ENCODE measurements at regions not wholly inside any gene's neighbourhood (a gene's known extent, or its start where the extent isn't known, plus 50 kb on each side); places are given as distances from the start of the nearest gene placed in this dataset.
A peak's percentile ranks its signal among the peaks of the same experiment; 100 is the strongest.

DNA sequence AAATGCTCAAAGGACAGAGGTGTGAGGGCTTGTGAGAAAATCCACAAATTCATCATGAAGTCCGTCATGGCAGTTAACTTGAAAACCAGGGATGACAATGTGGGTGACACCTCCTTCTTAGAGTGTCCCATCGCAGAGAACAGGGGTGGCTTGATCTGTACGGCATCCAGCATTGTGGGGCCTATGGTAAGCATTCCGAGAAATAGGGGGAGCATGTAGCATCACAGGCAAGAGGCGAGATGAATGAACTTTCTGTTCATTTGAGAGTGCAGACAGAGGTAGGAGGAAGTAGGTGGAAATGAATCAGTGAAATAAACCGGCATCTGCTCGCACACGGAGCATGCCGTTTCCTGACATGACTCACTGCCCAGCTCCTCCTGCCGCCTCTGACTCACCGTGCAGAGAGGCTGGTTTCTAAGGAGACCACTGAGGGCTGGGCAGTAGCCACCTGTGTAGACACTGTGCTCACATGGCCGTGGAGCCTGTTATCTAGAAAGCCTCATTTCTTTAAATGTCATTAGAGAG is 339.0 kb downstream of the RFC3 start:
- no peaks in the 10 kb centered on the region for H3K36me3 ChIP-seq (ENCODE audit: insufficient read depth, low read length)
- no peaks in the 10 kb centered on the region for H3K27me3 ChIP-seq (ENCODE audit: control insufficient read depth, insufficient read depth, low read length)
- no peak overlapping the region for H3K9ac ChIP-seq (ENCODE audit: low read depth, low read length)
- peaks cover 24% of the 10 kb centered on the region for H3K4me1 ChIP-seq (ENCODE audit: control insufficient read depth, insufficient read depth, low read length)
- H3K9me3 ChIP-seq (replicated peaks; ENCODE audit: low read length), result no peaks in the 10 kb centered on the region
- H3K4me3 ChIP-seq (ENCODE audit: low read length), result peak overlapping the region; percentile 45
- H3K4me2 ChIP-seq (ENCODE audit: low read length), result peak overlapping the region; percentile 77

DNA sequence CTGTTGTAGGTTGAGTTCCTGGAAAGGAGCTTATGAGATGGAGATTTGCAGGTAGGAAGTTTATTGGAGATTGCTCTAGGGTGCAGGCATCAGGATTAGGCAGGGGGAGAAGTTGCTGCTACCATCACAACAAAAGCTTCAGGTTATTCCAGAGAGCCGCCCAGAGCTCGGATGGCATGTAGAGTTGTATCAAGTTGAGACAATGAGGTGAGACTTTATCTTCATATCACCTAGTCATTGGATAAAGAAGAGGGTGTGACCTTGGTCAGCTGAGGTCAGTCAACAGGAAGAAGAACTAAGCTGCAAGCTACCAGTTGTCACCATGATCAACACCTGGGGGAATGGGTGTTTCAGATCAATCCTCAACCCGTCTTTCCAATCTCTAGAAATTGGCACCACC is 342.0 kb downstream of the RFC3 start:
- H3K4me3 ChIP-seq (ENCODE audit: low read length), result no peak overlapping the region
- H3K9me3 ChIP-seq (replicated peaks; ENCODE audit: low read length), result no peaks in the 10 kb centered on the region

GRCh38 chr13:34161931-34162543 is 344.1 kb downstream of the RFC3 start:
- Histone ChIP-seq H3K36me3 (ENCODE audit: insufficient read depth, low read length) (no peaks in the 10 kb centered on the region), H3K27me3 (ENCODE audit: control insufficient read depth, insufficient read depth, low read length) (no peaks in the 10 kb centered on the region), H3K4me2 (ENCODE audit: low read length) (peak overlapping the region; percentile 47), H3K4me1 (ENCODE audit: control insufficient read depth, insufficient read depth, low read length) (peaks cover 22% of the 10 kb centered on the region), H3K9ac (ENCODE audit: low read depth, low read length) (peak overlapping the region; percentile 47), H3K9me3 (replicated peaks; ENCODE audit: low read length) (no peaks in the 10 kb centered on the region), H3K4me3 (ENCODE audit: low read length) (no peak overlapping the region)

More for the DNA sequence above, 342.0 kb downstream of the RFC3 start:
- Histone ChIP-seq H3K9ac (ENCODE audit: low read depth, low read length) (no peak overlapping the region), H3K4me1 (ENCODE audit: control insufficient read depth, insufficient read depth, low read length) (peaks cover 33% of the 10 kb centered on the region), H3K4me2 (ENCODE audit: low read length) (no peak overlapping the region), H3K36me3 (ENCODE audit: insufficient read depth, low read length) (no peaks in the 10 kb centered on the region), H3K27me3 (ENCODE audit: control insufficient read depth, insufficient read depth, low read length) (no peaks in the 10 kb centered on the region)

DNA sequence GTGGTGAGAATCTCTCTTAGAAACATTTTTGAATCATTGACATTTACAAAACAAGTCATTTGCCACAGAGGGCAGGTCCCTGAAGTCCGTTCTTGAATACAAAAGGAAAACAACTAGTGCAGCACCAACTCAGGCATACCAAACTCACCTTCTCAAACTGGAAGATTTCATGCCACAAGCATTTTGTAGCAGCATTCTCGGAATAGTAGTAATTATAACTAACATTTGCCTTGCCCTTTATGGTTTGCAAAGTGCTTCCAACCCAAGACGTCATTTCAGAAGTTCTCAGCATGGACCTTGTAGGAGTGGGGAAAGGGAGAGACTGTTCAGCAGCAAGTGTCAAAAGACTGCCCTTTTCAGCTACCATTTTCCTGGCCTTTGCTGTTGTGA is 344.6 kb downstream of the RFC3 start:
- H3K9me3 ChIP-seq (replicated peaks; ENCODE audit: low read length), result no peaks in the 10 kb centered on the region
- peaks cover 17% of the 10 kb centered on the region for H3K4me1 ChIP-seq (ENCODE audit: control insufficient read depth, insufficient read depth, low read length)
- H3K9ac ChIP-seq (ENCODE audit: low read depth, low read length), result peak overlapping the region; percentile 45
- no peaks in the 10 kb centered on the region for H3K27me3 ChIP-seq (ENCODE audit: control insufficient read depth, insufficient read depth, low read length)
- no peak overlapping the region for H3K4me3 ChIP-seq (ENCODE audit: low read length)
- no peaks in the 10 kb centered on the region for H3K36me3 ChIP-seq (ENCODE audit: insufficient read depth, low read length)
- H3K4me2 ChIP-seq (ENCODE audit: low read length), result peak overlapping the region; percentile 47

GRCh38 chr13:34164582-34164981 is 346.6 kb downstream of the RFC3 start:
- Histone ChIP-seq H3K4me1 (ENCODE audit: control insufficient read depth, insufficient read depth, low read length) (peaks cover 15% of the 10 kb centered on the region), H3K4me3 (ENCODE audit: low read length) (no peak overlapping the region), H3K9ac (ENCODE audit: low read depth, low read length) (no peak overlapping the region), H3K36me3 (ENCODE audit: insufficient read depth, low read length) (no peaks in the 10 kb centered on the region), H3K9me3 (replicated peaks; ENCODE audit: low read length) (no peaks in the 10 kb centered on the region), H3K4me2 (ENCODE audit: low read length) (no peak overlapping the region), H3K27me3 (ENCODE audit: control insufficient read depth, insufficient read depth, low read length) (no peaks in the 10 kb centered on the region)

DNA sequence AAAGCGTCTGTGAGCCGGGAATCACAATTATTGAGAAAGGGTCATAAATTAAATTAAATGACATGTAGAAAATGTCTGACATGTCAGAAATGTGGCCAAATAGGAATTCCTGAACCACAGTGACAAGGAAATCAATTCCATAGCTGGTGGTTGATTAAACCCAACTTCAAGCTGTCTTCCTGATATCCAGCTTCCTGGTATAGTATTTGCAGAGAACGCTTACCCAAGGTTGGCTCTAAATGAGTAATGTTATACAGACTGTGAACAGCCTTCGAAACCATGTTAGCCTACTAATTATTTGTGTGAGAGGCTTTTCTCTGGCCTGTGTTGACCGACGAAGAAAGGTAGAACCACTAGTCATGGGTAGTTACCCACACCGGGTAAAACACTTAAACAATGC is 347.2 kb downstream of the RFC3 start:
- H3K27me3 ChIP-seq (ENCODE audit: control insufficient read depth, insufficient read depth, low read length), result no peaks in the 10 kb centered on the region
- H3K36me3 ChIP-seq (ENCODE audit: insufficient read depth, low read length), result no peaks in the 10 kb centered on the region
- no peak overlapping the region for H3K9ac ChIP-seq (ENCODE audit: low read depth, low read length)
- H3K4me3 ChIP-seq (ENCODE audit: low read length), result no peak overlapping the region
- no peak overlapping the region for H3K4me2 ChIP-seq (ENCODE audit: low read length)
- no peaks in the 10 kb centered on the region for H3K9me3 ChIP-seq (replicated peaks; ENCODE audit: low read length)
- H3K4me1 ChIP-seq (ENCODE audit: control insufficient read depth, insufficient read depth, low read length), result peaks cover 15% of the 10 kb centered on the region

DNA sequence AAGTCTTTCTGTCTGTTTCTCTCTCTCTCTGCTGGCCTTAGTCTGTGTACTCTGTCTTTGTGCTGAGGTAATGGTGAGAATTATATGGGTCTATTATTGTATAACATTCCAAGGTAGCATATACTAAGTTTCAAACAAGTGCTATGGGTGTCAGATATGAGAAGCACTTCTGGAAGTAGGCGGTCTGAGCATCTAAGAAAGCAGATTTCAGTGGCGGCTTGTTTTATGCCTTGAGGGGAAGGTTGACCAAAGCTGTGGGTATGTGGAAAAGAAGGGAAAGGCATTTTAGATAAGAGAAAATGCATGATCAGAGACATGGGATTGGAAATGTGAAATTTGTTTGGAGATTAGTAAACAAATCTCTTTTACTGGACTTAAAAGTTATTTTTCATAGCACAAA is 348.5 kb downstream of the RFC3 start:
- H3K9ac ChIP-seq (ENCODE audit: low read depth, low read length), result no peak overlapping the region
- no peaks in the 10 kb centered on the region for H3K27me3 ChIP-seq (ENCODE audit: control insufficient read depth, insufficient read depth, low read length)
- no peaks in the 10 kb centered on the region for H3K9me3 ChIP-seq (replicated peaks; ENCODE audit: low read length)
- peaks cover 14% of the 10 kb centered on the region for H3K4me1 ChIP-seq (ENCODE audit: control insufficient read depth, insufficient read depth, low read length)
- no peak overlapping the region for H3K4me3 ChIP-seq (ENCODE audit: low read length)
- H3K4me2 ChIP-seq (ENCODE audit: low read length), result no peak overlapping the region
- no peaks in the 10 kb centered on the region for H3K36me3 ChIP-seq (ENCODE audit: insufficient read depth, low read length)

DNA sequence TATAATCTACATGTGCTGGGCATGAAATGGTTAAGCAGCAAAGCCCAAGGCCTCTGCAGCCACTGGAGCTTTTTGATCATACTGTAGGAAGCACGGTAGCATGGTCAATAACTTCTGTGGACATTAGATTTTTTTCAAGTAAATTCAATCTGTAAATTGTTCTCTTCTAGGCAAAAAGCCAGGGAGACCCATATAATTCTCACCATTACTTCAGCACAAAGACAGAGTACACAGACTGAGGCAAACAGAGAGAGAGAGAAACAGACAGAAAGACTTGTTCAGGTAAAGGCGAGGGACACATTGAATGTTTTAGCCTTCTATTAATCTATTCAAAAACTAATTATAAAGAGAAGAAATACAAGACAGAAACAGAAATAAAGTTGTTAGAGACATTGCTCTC is 349.4 kb downstream of the RFC3 start:
- H3K27me3 ChIP-seq (ENCODE audit: control insufficient read depth, insufficient read depth, low read length), result no peaks in the 10 kb centered on the region
- H3K9me3 ChIP-seq (replicated peaks; ENCODE audit: low read length), result no peaks in the 10 kb centered on the region
- H3K36me3 ChIP-seq (ENCODE audit: insufficient read depth, low read length), result no peaks in the 10 kb centered on the region
- H3K4me1 ChIP-seq (ENCODE audit: control insufficient read depth, insufficient read depth, low read length), result peaks cover 5% of the 10 kb centered on the region
- no peak overlapping the region for H3K4me2 ChIP-seq (ENCODE audit: low read length)
- H3K9ac ChIP-seq (ENCODE audit: low read depth, low read length), result no peak overlapping the region
- no peak overlapping the region for H3K4me3 ChIP-seq (ENCODE audit: low read length)

DNA sequence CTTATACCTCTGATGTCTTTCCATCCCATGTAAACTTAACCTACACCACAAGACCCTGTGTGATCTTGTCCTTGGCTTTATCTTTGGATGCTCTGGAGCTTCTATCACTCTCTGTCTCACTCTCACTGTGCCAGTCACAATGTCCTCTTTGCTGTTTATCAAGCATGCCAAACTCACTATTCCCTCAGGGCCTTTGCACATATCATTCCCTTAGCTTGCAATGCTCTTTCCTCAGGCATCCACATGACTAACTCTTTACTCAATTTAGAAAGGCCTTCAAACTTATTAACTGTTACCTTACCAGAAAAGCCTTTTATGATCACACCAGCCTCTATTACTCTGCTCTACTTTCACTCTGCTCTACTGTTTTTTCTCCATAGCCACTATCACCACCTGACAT is 354.1 kb downstream of the RFC3 start:
- Histone ChIP-seq H3K9ac (ENCODE audit: low read depth, low read length) (no peak overlapping the region), H3K27me3 (ENCODE audit: control insufficient read depth, insufficient read depth, low read length) (no peaks in the 10 kb centered on the region), H3K4me2 (ENCODE audit: low read length) (no peak overlapping the region), H3K4me3 (ENCODE audit: low read length) (no peak overlapping the region), H3K9me3 (replicated peaks; ENCODE audit: low read length) (no peaks in the 10 kb centered on the region), H3K4me1 (ENCODE audit: control insufficient read depth, insufficient read depth, low read length) (no peaks in the 10 kb centered on the region), H3K36me3 (ENCODE audit: insufficient read depth, low read length) (no peaks in the 10 kb centered on the region)

- H3K36me3 ChIP-seq (ENCODE audit: insufficient read depth, low read length), result no peaks in the 10 kb centered on the region
- H3K4me3 ChIP-seq (ENCODE audit: low read length), result no peak overlapping the region
- peaks cover 8% of the 10 kb centered on the region for H3K4me1 ChIP-seq (ENCODE audit: control insufficient read depth, insufficient read depth, low read length)
- H3K9me3 ChIP-seq (replicated peaks; ENCODE audit: low read length), result no peaks in the 10 kb centered on the region
- H3K9ac ChIP-seq (ENCODE audit: low read depth, low read length), result no peak overlapping the region
- H3K4me2 ChIP-seq (ENCODE audit: low read length), result no peak overlapping the region
- H3K27me3 ChIP-seq (ENCODE audit: control insufficient read depth, insufficient read depth, low read length), result no peaks in the 10 kb centered on the region
Measured at GRCh38 chr13:34174671-34175145, 356.8 kb downstream of the RFC3 start.

DNA sequence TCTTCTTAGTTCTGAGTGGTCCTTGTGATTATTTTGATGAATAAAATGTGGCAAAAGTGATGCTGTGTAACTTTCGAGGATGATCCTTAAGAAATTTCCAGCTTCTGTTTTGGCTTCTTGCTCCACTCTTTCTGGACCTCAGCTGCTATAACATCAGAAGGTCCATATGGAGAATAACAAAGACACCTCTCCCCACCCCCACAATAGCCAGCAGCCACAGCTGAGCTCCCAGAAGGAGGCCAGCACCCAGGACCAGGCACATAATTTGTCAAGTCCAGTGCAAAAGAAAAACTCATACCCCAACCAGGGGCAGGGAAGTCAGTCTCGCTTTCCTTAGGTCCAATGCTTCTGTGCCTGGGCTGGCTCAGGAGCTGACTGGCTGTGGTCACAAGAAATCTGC is 357.6 kb downstream of the RFC3 start:
- Histone ChIP-seq H3K36me3 (ENCODE audit: insufficient read depth, low read length) (no peaks in the 10 kb centered on the region), H3K9me3 (replicated peaks; ENCODE audit: low read length) (no peaks in the 10 kb centered on the region), H3K4me2 (ENCODE audit: low read length) (no peak overlapping the region), H3K27me3 (ENCODE audit: control insufficient read depth, insufficient read depth, low read length) (no peaks in the 10 kb centered on the region), H3K4me3 (ENCODE audit: low read length) (no peak overlapping the region), H3K4me1 (ENCODE audit: control insufficient read depth, insufficient read depth, low read length) (peaks cover 12% of the 10 kb centered on the region), H3K9ac (ENCODE audit: low read depth, low read length) (no peak overlapping the region)

DNA sequence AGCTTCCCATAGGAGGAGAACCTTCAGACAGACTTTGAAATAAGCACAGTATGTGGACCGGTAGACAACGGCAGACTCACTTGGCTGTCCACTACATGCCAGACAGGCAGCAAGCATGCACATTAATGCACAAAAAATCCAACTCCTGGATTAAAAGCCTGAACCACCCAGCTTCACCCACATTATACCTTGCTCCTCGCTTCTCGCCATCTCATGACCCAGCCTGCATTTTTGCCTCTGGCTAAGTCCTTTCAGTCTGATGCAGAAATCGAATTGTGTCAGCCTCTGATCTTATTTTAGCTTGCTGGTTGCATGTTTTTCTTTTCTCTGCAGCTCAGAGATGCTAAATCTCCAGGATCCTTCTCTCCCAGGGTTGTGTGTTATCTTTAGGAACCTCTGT is 358.7 kb downstream of the RFC3 start:
- H3K4me1 ChIP-seq (ENCODE audit: control insufficient read depth, insufficient read depth, low read length), result peaks cover 12% of the 10 kb centered on the region
- no peaks in the 10 kb centered on the region for H3K36me3 ChIP-seq (ENCODE audit: insufficient read depth, low read length)
- no peak overlapping the region for H3K4me3 ChIP-seq (ENCODE audit: low read length)
- no peak overlapping the region for H3K4me2 ChIP-seq (ENCODE audit: low read length)
- H3K27me3 ChIP-seq (ENCODE audit: control insufficient read depth, insufficient read depth, low read length), result no peaks in the 10 kb centered on the region
- H3K9me3 ChIP-seq (replicated peaks; ENCODE audit: low read length), result no peaks in the 10 kb centered on the region
- no peak overlapping the region for H3K9ac ChIP-seq (ENCODE audit: low read depth, low read length)

All from skeletal muscle satellite cell (primary cell).